Fibroblast of lung (primary cell): ENCODE measurements at regions not wholly inside any gene's neighbourhood (a gene's known extent, or its start where the extent isn't known, plus 50 kb on each side); places are given as distances from the start of the nearest gene placed in this dataset.

Source experiments
- EZH2 ChIP-seq: IDR thresholded peaks from 2 replicates; pipeline ENCODE4 v1.5.1; 2012; ENCODE audit warnings: low read length, control low read depth, mild to moderate bottlenecking; ENCODE audit errors: missing control alignments
- TF ChIP-seq, protein P1 (sequence below), 2 donors: IDR thresholded peaks in 1 of 2; conservative IDR thresholded peaks in 1 of 2; 1 replicate in 1 of 2; 2 replicates in 1 of 2; pipeline ENCODE4 v1.5.1; 2011 to 2012; ENCODE audit warnings: low read length in 2 of 2, control low read depth in 1 of 2, inconsistent platforms in 1 of 2, low read depth in 1 of 2, mild to moderate bottlenecking in 1 of 2

DNA sequence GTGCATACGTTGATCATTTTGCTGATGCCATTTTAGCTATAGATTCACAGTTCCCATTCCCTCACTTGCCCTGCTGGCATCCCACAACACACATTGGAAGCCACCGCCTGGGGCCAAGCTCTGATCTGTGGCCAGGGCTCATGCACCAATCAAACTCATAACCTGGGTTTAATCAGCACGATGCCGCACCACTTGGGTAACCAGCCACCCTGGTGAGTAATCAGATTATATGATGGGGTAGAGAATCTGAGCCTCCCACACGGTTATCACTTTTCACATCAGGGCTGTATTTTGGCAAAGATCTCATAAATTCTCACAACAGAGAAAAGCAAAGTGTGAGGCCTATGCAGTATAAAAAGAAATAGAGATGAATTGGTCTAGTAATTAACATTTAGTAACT is 66.0 kb upstream of the TNFRSF19 start:
- TF ChIP-seq, protein P1, sequence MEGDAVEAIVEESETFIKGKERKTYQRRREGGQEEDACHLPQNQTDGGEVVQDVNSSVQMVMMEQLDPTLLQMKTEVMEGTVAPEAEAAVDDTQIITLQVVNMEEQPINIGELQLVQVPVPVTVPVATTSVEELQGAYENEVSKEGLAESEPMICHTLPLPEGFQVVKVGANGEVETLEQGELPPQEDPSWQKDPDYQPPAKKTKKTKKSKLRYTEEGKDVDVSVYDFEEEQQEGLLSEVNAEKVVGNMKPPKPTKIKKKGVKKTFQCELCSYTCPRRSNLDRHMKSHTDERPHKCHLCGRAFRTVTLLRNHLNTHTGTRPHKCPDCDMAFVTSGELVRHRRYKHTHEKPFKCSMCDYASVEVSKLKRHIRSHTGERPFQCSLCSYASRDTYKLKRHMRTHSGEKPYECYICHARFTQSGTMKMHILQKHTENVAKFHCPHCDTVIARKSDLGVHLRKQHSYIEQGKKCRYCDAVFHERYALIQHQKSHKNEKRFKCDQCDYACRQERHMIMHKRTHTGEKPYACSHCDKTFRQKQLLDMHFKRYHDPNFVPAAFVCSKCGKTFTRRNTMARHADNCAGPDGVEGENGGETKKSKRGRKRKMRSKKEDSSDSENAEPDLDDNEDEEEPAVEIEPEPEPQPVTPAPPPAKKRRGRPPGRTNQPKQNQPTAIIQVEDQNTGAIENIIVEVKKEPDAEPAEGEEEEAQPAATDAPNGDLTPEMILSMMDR (conservative IDR thresholded peaks at IDR 0.05 in 1 of 2, IDR thresholded peaks at IDR 0.05 in 1 of 2; ENCODE audit: low read depth in 1 of 2, low read length in 2 of 2), result no peak
- TF ChIP-seq EZH2, result no peak
